Mesothelial cell of epicardium (in vitro differentiated cells): ENCODE measurements at regions not wholly inside any gene's neighbourhood (a gene's known extent, or its start where the extent isn't known, plus 50 kb on each side); places are given as distances from the start of the nearest gene placed in this dataset.
A peak's percentile ranks its signal among the peaks of the same experiment; 100 is the strongest.

ENCODE experiments used
- DNase-seq, 2 experiments: peaks; one replicate each; pipeline ENCODE4 v3.0.0; 2021; ENCODE audit warnings: low spot score in 2 of 2; ENCODE audit not compliant: unreplicated experiment in 2 of 2
- H3K27ac Mint-ChIP-seq: 2 replicates; pipeline ENCODE4 v1.8.0; 2021; ENCODE audit warnings: mixed read lengths
- H3K27me3 Mint-ChIP-seq: 2 replicates; pipeline ENCODE4 v1.8.0; 2021; ENCODE audit warnings: low read depth, mixed read lengths
- H3K36me3 Mint-ChIP-seq: 2 replicates; pipeline ENCODE4 v1.8.0; 2021; ENCODE audit warnings: mixed read lengths
- H3K4me1 Mint-ChIP-seq: 2 replicates; pipeline ENCODE4 v1.8.0; 2021; ENCODE audit warnings: mixed read lengths
- H3K4me3 Mint-ChIP-seq: 2 replicates; pipeline ENCODE4 v1.8.0; 2021; ENCODE audit warnings: mild to moderate bottlenecking, moderate library complexity, mixed read lengths
- H3K9me3 Mint-ChIP-seq: 2 replicates; pipeline ENCODE4 v1.8.0; 2021; ENCODE audit warnings: mixed read lengths
- CTCF ChIP-seq: fragments of 200-600 bp; sonication (generic); IDR thresholded peaks from one replicate; pipeline ENCODE4 v1.5.0; 2021; ENCODE audit warnings: antibody characterized with exemption; ENCODE audit not compliant: unreplicated experiment

DNA sequence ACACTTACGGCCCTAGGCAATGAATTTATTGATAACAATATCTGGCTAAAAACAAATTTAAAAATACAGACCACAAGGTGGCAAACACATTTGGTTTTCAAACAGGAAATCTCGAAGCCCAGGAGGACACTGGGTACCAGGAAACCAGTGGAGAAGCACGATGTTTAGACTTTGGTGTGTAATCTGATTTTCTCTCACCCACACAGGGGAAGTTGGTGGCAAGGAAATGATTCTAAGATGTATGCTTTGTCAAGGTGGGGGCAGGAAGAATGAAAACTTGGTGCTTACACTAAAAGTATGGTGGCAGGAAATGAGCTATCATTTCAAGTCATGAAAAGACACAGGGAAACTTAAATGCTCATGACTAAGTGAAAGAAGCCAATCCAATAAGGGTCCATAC, 113.2 kb upstream of the ANKRD1 start:
- no peaks in the 10 kb centered on the region for H3K9me3 Mint-ChIP-seq
- H3K27ac Mint-ChIP-seq = no peak overlapping the region
- no peak for TF ChIP-seq CTCF
- peaks cover 4% of the 10 kb centered on the region for H3K27me3 Mint-ChIP-seq
- peaks cover 25% of the 10 kb centered on the region for H3K4me1 Mint-ChIP-seq
- H3K36me3 Mint-ChIP-seq = no peaks in the 10 kb centered on the region
- no peak for DNase-seq
- H3K4me3 Mint-ChIP-seq = no peak overlapping the region

DNA sequence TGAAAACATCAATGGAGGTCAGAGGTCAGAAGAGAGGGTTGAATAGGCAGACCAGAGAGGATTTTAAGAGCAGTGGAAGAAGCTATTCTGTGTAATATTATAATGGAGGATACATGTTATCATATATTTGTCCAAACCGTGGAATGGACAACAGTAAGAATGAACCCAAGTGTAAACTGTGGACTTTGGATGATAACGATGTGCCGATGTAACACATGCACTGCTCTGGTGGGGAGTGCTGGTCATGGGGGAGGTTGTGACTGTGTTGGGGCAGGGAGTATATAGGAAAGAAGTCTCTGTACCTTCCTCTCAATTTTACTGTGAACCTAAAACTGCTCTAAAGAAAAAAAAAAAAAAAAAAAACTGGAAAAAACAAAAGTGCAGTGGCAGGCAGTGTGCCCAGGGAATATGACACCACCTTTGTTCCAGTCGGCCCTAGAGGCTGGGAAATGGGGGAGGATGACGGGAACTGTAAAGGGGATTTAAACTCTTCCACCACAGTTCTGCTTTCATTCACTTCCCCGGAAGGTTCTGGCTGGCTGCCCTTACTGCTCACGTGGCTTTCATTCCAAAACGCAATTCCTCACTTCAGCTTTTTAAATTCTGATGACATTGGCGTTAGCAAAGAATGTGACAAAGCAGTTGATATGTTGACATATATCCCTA, 113.7 kb upstream of the ANKRD1 start:
- TF ChIP-seq CTCF = no peak
- Mint-ChIP-seq H3K36me3 (no peaks in the 10 kb centered on the region), H3K4me1 (peaks cover 25% of the 10 kb centered on the region), H3K9me3 (no peaks in the 10 kb centered on the region), H3K27me3 (peaks cover 4% of the 10 kb centered on the region), H3K4me3 (no peak overlapping the region), H3K27ac (peak overlapping the region; percentile 54)
- peak in 1 of 2 experiments; percentile 45 for DNase-seq

GRCh38 chr10:91035650-91036292, 114.9 kb upstream of the ANKRD1 start:
- no peak for TF ChIP-seq CTCF
- DNase-seq = no peak
- Mint-ChIP-seq H3K36me3 (no peaks in the 10 kb centered on the region), H3K4me1 (peaks cover 25% of the 10 kb centered on the region), H3K9me3 (no peaks in the 10 kb centered on the region), H3K4me3 (no peak overlapping the region), H3K27ac (no peak overlapping the region), H3K27me3 (peaks cover 6% of the 10 kb centered on the region)

GRCh38 chr10:91036807-91037411, 116.0 kb upstream of the ANKRD1 start:
- peaks cover 2% of the 10 kb centered on the region for H3K27me3 Mint-ChIP-seq
- H3K4me3 Mint-ChIP-seq = no peak overlapping the region
- TF ChIP-seq CTCF = no peak
- no peaks in the 10 kb centered on the region for H3K36me3 Mint-ChIP-seq
- H3K9me3 Mint-ChIP-seq = no peaks in the 10 kb centered on the region
- DNase-seq = no peak
- H3K4me1 Mint-ChIP-seq = peaks cover 25% of the 10 kb centered on the region
- H3K27ac Mint-ChIP-seq = no peak overlapping the region

- no peak for TF ChIP-seq CTCF
- no peaks in the 10 kb centered on the region for H3K36me3 Mint-ChIP-seq
These were observed 118.1 kb upstream of the ANKRD1 start for GRCh38 chr10:91038971-91039370.

More at GRCh38 chr10:91038971-91039370, 118.1 kb upstream of the ANKRD1 start:
- no peaks in the 10 kb centered on the region for H3K9me3 Mint-ChIP-seq
- no peak overlapping the region for H3K4me3 Mint-ChIP-seq
- peaks cover 11% of the 10 kb centered on the region for H3K4me1 Mint-ChIP-seq
- no peak for DNase-seq
- peaks cover 2% of the 10 kb centered on the region for H3K27me3 Mint-ChIP-seq
- no peak overlapping the region for H3K27ac Mint-ChIP-seq
